ENCODE measurements at regions not wholly inside any gene's neighbourhood (a gene's known extent, or its start where the extent isn't known, plus 50 kb on each side); places are given as distances from the start of the nearest gene placed in this dataset.

DNA sequence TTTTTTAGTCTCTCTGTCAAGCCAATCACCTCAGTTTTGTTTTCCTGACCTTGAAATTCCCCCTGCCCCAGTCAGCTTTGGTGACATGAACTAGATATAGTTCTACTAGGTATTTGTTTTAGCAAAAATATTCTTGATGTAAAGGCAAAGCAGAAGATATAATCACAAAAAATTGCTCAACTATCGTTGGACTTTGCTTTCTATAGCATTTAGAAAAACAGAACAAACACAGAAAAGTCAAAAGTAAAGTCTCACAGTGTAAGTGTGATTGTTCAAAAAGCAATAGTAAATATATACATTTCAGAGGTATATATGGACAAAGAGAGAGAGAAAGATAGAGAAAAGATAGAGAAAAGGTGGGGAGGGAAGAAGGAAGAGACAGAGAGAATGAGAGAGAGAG is 305.9 kb downstream of the ADGRL2 start (continued):
- TF ChIP-seq, protein P1, sequence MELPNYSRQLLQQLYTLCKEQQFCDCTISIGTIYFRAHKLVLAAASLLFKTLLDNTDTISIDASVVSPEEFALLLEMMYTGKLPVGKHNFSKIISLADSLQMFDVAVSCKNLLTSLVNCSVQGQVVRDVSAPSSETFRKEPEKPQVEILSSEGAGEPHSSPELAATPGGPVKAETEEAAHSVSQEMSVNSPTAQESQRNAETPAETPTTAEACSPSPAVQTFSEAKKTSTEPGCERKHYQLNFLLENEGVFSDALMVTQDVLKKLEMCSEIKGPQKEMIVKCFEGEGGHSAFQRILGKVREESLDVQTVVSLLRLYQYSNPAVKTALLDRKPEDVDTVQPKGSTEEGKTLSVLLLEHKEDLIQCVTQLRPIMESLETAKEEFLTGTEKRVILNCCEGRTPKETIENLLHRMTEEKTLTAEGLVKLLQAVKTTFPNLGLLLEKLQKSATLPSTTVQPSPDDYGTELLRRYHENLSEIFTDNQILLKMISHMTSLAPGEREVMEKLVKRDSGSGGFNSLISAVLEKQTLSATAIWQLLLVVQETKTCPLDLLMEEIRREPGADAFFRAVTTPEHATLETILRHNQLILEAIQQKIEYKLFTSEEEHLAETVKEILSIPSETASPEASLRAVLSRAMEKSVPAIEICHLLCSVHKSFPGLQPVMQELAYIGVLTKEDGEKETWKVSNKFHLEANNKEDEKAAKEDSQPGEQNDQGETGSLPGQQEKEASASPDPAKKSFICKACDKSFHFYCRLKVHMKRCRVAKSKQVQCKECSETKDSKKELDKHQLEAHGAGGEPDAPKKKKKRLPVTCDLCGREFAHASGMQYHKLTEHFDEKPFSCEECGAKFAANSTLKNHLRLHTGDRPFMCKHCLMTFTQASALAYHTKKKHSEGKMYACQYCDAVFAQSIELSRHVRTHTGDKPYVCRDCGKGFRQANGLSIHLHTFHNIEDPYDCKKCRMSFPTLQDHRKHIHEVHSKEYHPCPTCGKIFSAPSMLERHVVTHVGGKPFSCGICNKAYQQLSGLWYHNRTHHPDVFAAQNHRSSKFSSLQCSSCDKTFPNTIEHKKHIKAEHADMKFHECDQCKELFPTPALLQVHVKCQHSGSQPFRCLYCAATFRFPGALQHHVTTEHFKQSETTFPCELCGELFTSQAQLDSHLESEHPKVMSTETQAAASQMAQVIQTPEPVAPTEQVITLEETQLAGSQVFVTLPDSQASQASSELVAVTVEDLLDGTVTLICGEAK (IDR thresholded peaks at IDR 0.05; ENCODE audit: borderline replicate concordance): no peak
- TF ChIP-seq EP300 (IDR thresholded peaks at IDR 0.05; ENCODE audit: borderline replicate concordance in 1 of 2, control insufficient read depth in 1 of 2, low read depth in 2 of 2, low read length in 2 of 2) (no peak), BACH1 (IDR thresholded peaks at IDR 0.05; ENCODE audit: borderline replicate concordance) (no peak), KDM1A (IDR thresholded peaks at IDR 0.05; ENCODE audit: borderline replicate concordance) (no peak)
- TF ChIP-seq, protein P2, sequence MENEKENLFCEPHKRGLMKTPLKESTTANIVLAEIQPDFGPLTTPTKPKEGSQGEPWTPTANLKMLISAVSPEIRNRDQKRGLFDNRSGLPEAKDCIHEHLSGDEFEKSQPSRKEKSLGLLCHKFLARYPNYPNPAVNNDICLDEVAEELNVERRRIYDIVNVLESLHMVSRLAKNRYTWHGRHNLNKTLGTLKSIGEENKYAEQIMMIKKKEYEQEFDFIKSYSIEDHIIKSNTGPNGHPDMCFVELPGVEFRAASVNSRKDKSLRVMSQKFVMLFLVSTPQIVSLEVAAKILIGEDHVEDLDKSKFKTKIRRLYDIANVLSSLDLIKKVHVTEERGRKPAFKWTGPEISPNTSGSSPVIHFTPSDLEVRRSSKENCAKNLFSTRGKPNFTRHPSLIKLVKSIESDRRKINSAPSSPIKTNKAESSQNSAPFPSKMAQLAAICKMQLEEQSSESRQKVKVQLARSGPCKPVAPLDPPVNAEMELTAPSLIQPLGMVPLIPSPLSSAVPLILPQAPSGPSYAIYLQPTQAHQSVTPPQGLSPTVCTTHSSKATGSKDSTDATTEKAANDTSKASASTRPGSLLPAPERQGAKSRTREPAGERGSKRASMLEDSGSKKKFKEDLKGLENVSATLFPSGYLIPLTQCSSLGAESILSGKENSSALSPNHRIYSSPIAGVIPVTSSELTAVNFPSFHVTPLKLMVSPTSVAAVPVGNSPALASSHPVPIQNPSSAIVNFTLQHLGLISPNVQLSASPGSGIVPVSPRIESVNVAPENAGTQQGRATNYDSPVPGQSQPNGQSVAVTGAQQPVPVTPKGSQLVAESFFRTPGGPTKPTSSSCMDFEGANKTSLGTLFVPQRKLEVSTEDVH (IDR thresholded peaks at IDR 0.05; ENCODE audit: low read depth, partially characterized antibody): no peak

DNA sequence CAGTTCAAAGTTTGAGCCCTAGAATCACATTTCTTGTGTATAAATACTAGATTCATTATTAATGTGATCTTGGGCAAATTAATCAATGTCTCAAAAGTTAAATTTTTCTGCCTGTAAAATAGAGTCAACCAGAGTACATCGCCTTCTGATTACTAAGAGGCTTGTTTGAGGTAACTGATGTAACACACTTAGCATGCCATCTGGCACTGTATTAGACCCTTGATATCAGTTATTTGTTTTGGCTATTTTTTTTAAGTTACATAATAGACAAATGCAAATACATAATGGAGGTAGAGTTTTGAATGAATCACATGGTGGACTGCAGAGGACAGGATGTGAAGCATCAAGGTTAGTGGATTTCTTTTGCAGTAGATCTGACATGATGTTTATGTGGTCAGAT is 298.4 kb downstream of the ADGRL2 start:
- H3K9me3 ChIP-seq (replicated peaks; ENCODE audit: control insufficient read depth, insufficient read depth, low read length): no peaks in the 10 kb centered on the region
- DNase-seq (ENCODE audit: low read depth, low spot score) (no peak), FAIRE-seq (no peak), ATAC-seq (no peak)
- H3K9ac ChIP-seq (ENCODE audit: control insufficient read depth, insufficient read depth, low read length): no peak overlapping the region
- POLR2A ChIA-PET: no interaction called here
- intact Hi-C loops (cut with micrococcal nuclease; ENCODE audit: unreplicated experiment) (no loop called here), in situ Hi-C loops (cut with MboI) (no loop called here)
- H4K20me1 ChIP-seq (ENCODE audit: control insufficient read depth, insufficient read depth): no peaks in the 10 kb centered on the region
- no peaks in the 10 kb centered on the region for H3K4me1 ChIP-seq (ENCODE audit: control insufficient read depth, insufficient read depth, low read length)
- H3K4me3 ChIP-seq: no peak overlapping the region
- no peaks in the 10 kb centered on the region for H3K27me3 ChIP-seq (replicated peaks in 1 of 2; ENCODE audit: control insufficient read depth in 2 of 2, insufficient read depth in 2 of 2, low read length in 1 of 2)
- 37% methylated on average over 1 of the region's 1 CpG for WGBS (ENCODE audit: insufficient coverage, insufficient replicate concordance, low lambda C conversion rate, missing lambda C conversion rate)
- SMC1A ChIA-PET (ENCODE audit: uncharacterized antibody, unreplicated experiment): interaction anchor here (2.7 to 4.7 kb wide), 2 partner anchors 9 to 11 kb away, joined by 9 to 33 read pairs; no protein-coding TSS in a partner anchor
- H3K36me3 ChIP-seq (ENCODE audit: control insufficient read depth in 2 of 2, insufficient read depth in 2 of 2, low read length in 1 of 2): no peaks in the 10 kb centered on the region
- H3K79me2 ChIP-seq (ENCODE audit: control insufficient read depth, insufficient read depth, low read length): no peaks in the 10 kb centered on the region
- no peak overlapping the region for H3K27ac ChIP-seq (ENCODE audit: control insufficient read depth, insufficient read depth)
- no peak overlapping the region for H2AFZ ChIP-seq (ENCODE audit: control insufficient read depth, low read depth, low read length)
- RAD21 ChIA-PET (ENCODE audit: unreplicated experiment): no interaction called here
- H3K4me2 ChIP-seq (ENCODE audit: control insufficient read depth, insufficient read depth): no peak overlapping the region
- CTCF ChIA-PET: no interaction called here
- no TSS peak for BruUV-seq (replicated peaks)
- TF ChIP-seq ZNF207 (IDR thresholded peaks at IDR 0.05; ENCODE audit: borderline replicate concordance) (no peak), PML (IDR thresholded peaks at IDR 0.05; ENCODE audit: low read length) (no peak), KDM1A (IDR thresholded peaks at IDR 0.05; ENCODE audit: borderline replicate concordance) (no peak), TAF1 (IDR thresholded peaks at IDR 0.05; ENCODE audit: borderline replicate concordance, low read depth, low read length) (no peak), GABPA (IDR thresholded peaks at IDR 0.05; ENCODE audit: low read depth) (no peak), BCL11A (IDR thresholded peaks at IDR 0.05; ENCODE audit: low read depth, low read length) (no peak), CBX3 (IDR thresholded peaks at IDR 0.05; ENCODE audit: borderline replicate concordance, low read depth) (no peak), BHLHE40 (IDR thresholded peaks at IDR 0.05; ENCODE audit: borderline replicate concordance in 1 of 2, low read depth in 2 of 2, low read length in 1 of 2) (no peak), NBN (IDR thresholded peaks at IDR 0.05) (no peak)
- TF ChIP-seq, protein P3, sequence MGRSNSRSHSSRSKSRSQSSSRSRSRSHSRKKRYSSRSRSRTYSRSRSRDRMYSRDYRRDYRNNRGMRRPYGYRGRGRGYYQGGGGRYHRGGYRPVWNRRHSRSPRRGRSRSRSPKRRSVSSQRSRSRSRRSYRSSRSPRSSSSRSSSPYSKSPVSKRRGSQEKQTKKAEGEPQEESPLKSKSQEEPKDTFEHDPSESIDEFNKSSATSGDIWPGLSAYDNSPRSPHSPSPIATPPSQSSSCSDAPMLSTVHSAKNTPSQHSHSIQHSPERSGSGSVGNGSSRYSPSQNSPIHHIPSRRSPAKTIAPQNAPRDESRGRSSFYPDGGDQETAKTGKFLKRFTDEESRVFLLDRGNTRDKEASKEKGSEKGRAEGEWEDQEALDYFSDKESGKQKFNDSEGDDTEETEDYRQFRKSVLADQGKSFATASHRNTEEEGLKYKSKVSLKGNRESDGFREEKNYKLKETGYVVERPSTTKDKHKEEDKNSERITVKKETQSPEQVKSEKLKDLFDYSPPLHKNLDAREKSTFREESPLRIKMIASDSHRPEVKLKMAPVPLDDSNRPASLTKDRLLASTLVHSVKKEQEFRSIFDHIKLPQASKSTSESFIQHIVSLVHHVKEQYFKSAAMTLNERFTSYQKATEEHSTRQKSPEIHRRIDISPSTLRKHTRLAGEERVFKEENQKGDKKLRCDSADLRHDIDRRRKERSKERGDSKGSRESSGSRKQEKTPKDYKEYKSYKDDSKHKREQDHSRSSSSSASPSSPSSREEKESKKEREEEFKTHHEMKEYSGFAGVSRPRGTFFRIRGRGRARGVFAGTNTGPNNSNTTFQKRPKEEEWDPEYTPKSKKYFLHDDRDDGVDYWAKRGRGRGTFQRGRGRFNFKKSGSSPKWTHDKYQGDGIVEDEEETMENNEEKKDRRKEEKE (IDR thresholded peaks at IDR 0.05): no peak
